C1 segment of cervical spinal cord (tissue), 14 donors: ENCODE measurements at regions not wholly inside any gene's neighbourhood (a gene's known extent, or its start where the extent isn't known, plus 50 kb on each side); places are given as distances from the start of the nearest gene placed in this dataset.
"Not testable (repeated sequence)": the region's sequence is repeated elsewhere in the genome, so short reads cannot be mapped to it uniquely, and the experiment has no call there.

ENCODE experiments used
- DNase-seq, 14 donors: peaks; one replicate each; lab custom pipeline; 2025; lab: John Stamatoyannopoulos, UW

DNA sequence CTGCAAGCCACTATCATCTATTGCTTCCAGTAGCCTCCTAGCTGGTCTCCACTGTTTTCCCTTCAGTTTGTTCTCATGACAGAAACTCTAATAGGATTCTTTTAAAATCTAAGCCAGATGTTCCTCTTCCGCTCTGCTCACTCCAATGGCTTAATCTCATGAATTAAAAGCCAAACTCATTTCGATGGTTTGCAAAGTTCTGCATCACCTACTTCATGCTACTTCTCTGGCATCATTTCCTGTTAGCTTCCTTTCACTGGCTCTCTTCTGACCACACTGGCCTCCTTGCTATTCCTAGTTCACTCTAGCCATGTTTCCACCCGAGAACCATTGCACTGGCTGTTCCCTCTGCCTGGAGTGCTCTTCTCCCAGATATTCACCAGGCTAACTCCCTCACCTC, 102.0 kb upstream of the LSM6 start:
- no peak for DNase-seq

DNA sequence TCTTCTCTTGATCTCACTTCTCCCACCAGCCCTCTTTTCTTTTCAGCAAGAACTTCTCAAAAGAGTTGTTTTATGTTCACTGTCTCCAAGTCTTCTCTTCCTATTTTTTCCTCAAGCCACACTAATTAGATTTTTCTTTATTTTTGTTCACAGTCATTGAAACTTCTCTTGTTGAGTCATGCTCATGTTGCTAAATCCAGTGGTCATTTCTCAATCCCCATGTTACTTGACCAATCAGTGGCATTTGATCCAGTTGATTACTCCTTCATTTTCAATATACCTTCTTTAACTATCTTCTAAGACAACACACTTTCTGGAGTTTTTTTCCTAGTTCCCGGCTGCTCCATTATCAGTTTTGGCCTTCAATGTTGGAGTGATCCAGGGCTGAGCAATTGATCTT, 103.1 kb upstream of the LSM6 start:
- DNase-seq, result no peak

DNA sequence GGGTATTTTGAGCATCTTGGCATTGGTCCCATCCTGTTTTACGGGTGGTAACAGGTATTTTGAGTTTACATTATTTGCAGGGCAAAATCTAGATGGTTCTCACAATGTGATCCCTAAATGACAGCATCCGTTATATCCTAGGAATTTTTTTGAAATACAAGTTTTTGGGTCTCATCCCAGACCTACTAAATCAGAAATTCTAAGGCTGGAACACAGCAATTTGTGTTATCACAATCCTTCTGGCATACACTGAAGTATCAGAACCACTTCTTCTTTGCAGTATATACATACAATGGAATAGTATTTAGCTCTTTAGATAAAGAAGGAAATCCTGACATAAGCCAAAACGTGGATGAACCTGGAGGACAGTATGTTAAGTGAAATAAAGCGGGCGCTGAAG, 104.1 kb upstream of the LSM6 start:
- no peak for DNase-seq

DNA sequence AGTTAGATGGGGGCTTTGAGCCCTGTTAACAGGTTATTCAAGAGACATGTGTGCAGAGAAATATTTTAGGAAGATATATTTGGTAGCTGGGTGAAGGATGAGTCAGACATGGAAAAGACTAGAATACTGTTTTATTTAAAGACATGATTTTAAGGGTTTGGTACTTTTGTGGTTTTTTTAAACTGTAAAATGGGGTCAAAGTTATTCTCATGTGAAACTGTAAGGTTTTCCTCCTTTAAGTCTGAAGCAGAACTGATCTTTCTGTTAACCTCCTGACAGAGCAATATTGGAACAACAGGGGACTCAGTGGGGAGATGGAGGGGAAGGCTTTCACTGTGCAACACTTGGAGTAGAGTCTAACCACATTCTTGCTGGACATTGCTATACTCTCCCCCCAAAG, 112.4 kb upstream of the LSM6 start:
- no peak for DNase-seq

- DNase-seq, result no peak
These were observed 113.2 kb upstream of the LSM6 start for GRCh38 chr4:146062340-146062739.

- no peak for DNase-seq
These were observed 113.7 kb upstream of the LSM6 start for GRCh38 chr4:146061610-146062334.

- no peak for DNase-seq
These were observed 115.7 kb upstream of the LSM6 start for GRCh38 chr4:146059865-146060264.

- DNase-seq, result no peak
These were observed 116.4 kb upstream of the LSM6 start for GRCh38 chr4:146059151-146059550.

DNA sequence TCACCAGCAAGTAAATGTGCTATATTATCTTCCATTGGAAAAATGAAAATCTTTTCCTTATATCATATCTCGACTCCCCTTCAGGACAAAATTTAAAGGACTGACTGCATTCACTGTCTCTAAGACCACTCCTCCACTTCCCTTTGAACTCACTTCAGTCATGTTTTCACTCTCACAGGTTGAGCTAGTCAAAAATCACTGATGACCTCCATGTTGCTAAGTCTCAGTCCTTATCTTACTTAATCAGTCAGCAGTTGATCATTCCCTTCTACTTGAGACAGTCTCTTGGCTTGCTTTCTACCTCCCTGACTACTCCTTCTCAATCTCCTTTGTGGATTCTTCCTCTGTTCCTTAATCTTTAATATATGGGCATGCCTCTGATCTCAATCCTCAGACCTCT, 117.0 kb upstream of the LSM6 start:
- DNase-seq, result no peak

DNA sequence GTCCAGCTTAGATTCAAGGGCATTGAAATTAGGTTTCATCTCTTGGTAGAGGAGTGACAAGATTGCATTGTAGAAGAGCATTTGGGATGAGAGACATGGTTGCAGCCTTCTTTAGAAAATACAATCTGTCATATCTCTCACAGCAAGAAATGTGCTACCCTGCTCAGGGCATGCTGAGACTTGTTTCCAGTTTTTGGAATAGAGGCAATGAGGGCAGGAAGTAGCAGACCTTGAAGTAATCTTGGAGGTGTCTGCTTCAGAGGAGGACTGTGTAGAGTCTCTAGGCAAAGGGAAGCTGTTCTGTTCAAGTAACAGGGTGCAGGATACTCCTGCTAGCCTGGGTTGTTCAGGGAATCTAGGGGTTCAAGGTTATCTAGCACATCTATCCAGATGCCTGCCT, 116.1 kb upstream of the ZNF827 start:
- DNase-seq, result no peak

DNA sequence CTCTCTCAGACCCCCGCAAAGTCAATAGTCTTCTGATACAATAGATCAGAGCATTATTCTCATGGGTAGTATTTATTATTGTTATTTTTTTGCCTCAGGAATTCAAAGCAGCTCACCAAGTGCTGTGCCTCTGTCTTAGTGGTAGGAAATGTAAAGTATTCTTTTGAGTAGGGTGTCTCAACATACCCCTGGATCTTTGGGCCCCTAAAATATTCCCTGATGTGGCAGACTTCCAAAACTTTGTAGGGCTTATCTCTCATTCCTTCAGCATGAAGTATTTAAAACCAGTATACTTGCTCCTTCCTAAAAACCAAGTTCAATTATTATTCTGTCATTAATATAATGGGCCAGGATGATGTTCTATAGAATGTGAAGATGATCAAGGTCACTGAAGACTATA, 115.3 kb upstream of the ZNF827 start:
- DNase-seq, result no peak

GRCh38 chr4:146051728-146052391, 113.2 kb upstream of the ZNF827 start:
- no peak for DNase-seq

- no peak for DNase-seq
These were observed 112.6 kb upstream of the ZNF827 start for GRCh38 chr4:146051223-146051622.

- DNase-seq, result no peak
These were observed 111.2 kb upstream of the ZNF827 start for GRCh38 chr4:146049802-146050201.

DNA sequence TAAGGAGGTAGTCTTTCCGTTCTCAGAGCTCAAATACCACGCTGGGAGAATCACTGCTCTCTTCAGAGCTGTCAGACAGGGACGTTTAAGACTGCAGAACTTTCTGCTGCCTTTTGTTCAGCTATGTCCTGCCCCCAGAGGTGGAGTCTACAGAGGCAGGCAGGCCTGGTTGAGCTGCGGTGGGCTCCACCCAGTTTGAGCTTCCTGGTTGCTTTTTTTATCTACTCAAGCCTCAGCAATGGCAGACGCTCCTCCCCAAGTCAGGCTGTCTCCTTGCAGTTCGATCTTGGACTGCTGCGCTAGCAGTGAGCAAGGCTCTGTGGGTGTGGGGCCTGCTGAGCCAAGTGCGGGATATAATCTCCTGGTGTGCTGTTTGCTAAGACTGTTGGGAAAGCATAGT, 109.1 kb upstream of the ZNF827 start:
- DNase-seq, result not testable (repeated sequence)

- no peak for DNase-seq
These were observed 102.7 kb upstream of the ZNF827 start for GRCh38 chr4:146041139-146042004.

DNA sequence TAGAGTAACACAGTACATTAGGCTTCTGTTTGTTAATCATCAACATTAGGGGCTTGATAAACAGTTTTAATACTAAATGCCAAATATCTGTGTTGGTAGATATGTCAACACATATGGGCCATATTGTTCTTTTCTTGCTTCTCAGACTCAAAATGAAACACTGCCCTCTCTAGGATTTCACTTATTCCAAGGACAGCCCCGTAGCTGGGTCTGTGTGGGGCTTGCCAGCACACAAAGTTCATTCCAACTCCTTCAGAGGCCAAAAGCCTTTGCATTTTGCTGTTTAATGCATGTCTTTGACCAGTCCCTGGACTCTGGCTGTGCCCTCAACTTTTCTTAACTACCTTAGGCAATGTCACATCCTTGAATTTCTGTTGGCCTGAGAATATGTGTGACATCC, 102.0 kb upstream of the ZNF827 start:
- DNase-seq, result no peak

DNA sequence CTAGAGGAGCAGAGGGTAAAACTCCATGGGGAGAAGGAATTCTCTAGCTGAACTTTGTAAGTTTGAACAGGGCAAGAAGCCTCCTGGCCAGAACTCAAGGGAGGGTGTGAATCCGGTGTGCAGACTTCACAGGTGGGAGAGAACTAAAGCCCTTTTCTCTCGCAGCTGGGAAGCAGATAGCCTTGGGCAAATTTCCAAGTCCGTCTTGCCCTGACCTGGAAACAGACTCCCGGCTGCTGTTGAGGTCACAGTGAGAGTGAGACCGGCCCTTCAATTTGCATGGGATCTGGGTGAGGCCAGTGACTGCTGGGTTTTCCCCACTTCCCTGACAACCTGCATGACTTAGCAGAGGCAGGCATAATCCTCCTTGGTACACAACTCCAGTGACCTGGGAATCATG, 94.5 kb upstream of the ZNF827 start:
- no peak for DNase-seq

DNA sequence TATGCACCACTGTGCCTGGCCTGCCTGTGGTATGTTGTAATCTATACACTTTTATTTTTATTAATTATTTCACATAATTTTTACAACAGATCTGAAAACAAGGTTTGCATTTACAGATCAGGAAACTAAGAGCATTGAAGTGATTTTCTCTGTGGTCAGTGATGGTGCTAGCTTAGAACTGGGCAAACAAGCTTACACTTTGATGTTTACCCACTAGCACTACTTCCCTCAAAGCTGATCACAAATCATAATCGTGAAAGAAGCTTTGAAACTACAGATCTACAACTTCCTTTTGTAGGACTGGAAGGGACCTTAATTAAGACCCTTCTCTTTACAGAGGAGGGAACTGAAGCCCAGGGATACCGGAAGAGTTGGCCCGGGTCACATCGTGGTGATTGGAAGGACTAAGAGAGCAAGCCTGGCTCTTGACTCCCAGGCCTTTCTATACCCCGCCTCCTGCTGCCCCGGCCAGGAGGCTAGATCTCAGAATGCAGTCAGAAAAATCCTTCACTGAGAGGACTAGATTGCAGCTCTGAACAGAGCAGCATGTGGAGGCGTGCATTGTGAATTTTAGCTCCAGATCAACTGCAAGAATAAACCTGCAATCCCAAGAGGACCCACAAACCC, 93.7 kb upstream of the ZNF827 start:
- no peak for DNase-seq

DNA sequence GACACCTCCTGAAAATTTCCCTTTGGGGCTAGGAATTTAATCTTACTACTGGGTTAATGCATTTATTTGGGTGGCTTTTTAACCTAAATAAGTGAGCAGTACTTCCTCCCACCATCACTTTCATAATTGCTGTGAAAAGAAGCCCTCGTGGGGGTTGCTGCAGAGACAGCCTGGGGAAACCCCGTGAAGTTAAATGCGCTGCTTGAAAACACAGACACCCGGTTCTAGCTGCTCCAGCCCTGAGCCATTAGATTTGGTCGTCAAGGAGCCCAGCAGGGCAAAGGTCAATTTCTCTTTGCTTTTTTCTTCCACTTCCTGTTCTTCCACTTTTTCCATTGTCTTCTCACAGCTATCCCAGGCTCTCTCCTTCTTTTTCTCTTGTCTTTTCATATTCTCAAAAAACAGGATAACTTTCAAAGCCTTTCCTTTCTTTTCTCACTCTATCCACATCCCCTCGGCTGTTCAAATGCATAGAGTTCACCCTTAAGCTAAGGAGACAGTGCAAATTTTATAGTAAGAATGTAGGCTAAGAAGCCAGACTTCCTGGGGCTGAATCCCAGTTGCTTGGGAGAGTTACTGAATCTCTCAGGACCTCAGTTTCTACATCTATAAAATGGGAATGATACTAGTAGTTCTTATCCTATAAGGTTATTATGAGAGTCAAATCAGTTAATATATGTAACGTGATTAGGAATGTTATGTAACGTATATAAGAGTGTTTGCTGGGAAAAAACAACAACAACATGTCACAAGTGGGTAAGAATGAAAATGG, 91.5 kb upstream of the ZNF827 start:
- DNase-seq, result no peak

GRCh38 chr4:146029147-146029546, 90.5 kb upstream of the ZNF827 start:
- no peak for DNase-seq
